B cell (primary cell): ENCODE measurements at regions not wholly inside any gene's neighbourhood (a gene's known extent, or its start where the extent isn't known, plus 50 kb on each side); places are given as distances from the start of the nearest gene placed in this dataset.

ENCODE experiments used
- ATAC-seq: fragments of 200-7000 bp; cut with Tn5 transposase; one replicate; pipeline ENCODE4 v1.10.0; 2021; ENCODE audit warnings: low read depth, mild to moderate bottlenecking, moderate number of reproducible peaks, moderate library complexity
- CTCF ChIA-PET: fragments of 350-600 bp; sonication (Branson Sonifier 250); formaldehyde crosslinking; loops from one replicate; lab custom pipeline; 2021; ENCODE audit warnings: antibody characterized with exemption, inconsistent platforms; lab: Charles Lee
- POLR2A ChIA-PET: fragments of 350-600 bp; sonication (Branson Sonifier 250); formaldehyde crosslinking; loops from one replicate; lab custom pipeline; 2021; ENCODE audit warnings: antibody characterized with exemption; lab: Charles Lee
- DNase-seq: peaks from one replicate; pipeline ENCODE4 v3.0.0; 2013
- H2AFZ ChIP-seq: 2 replicates; pipeline ENCODE4 v1.6.1; 2012; ENCODE audit warnings: mild to moderate bottlenecking, low read depth, low read length; ENCODE audit not compliant: insufficient read depth, poor library complexity, severe bottlenecking
- H3K27ac ChIP-seq, 2 donors: 1 replicate in 1 of 2; 2 replicates in 1 of 2; pipeline ENCODE4 v1.5.1; 2012 to 2013; ENCODE audit warnings: low read length in 2 of 2, mild to moderate bottlenecking in 2 of 2, moderate library complexity in 1 of 2
- H3K27me3 ChIP-seq, 4 experiments: fragments of 200-600 bp in 1 of 4; sonication (generic) in 1 of 4; replicated peaks in 1 of 4; 1 replicate in 2 of 4; 2 replicates in 2 of 4; pipeline versions ENCODE4 v1.6.1 to v1.7.0; 2013 to 2016; ENCODE audit warnings: low read length in 3 of 4, mild to moderate bottlenecking in 2 of 4, mixed read lengths in 1 of 4, moderate library complexity in 1 of 4; ENCODE audit not compliant: insufficient read depth in 4 of 4, control insufficient read depth in 3 of 4; ENCODE audit errors: control extremely low read depth in 1 of 4
- H3K36me3 ChIP-seq, 2 experiments: replicated peaks in 1 of 2; 1 replicate in 1 of 2; 2 replicates in 1 of 2; pipeline versions ENCODE4 v1.6.1 to v1.7.1; 2013; ENCODE audit warnings: low read length in 1 of 2; ENCODE audit not compliant: insufficient read depth in 2 of 2, control insufficient read depth in 1 of 2; ENCODE audit errors: control extremely low read depth in 1 of 2, extremely low read depth in 1 of 2
- H3K4me1 ChIP-seq, 2 donors: fragments of 200-600 bp in 1 of 2; sonication (generic) in 1 of 2; 1 replicate in 1 of 2; 2 replicates in 1 of 2; pipeline versions ENCODE4 v1.5.1 to v1.6.1; 2013 to 2017; ENCODE audit warnings: low read length in 2 of 2; ENCODE audit not compliant: control insufficient read depth in 2 of 2, insufficient read depth in 2 of 2
- H3K4me2 ChIP-seq: replicated peaks from 2 replicates; pipeline ENCODE3; 2012; ENCODE audit warnings: mild to moderate bottlenecking, low read depth, low read length; ENCODE audit not compliant: poor library complexity, severe bottlenecking
- H3K4me3 ChIP-seq, 5 experiments: fragments of 200-600 bp in 1 of 5; sonication (generic) in 1 of 5; 1 replicate in 3 of 5; 2 replicates in 2 of 5; pipeline versions ENCODE4 v1.5.1 to v1.7.0; 2011 to 2016; ENCODE audit warnings: low read length in 4 of 5, mild to moderate bottlenecking in 4 of 5, low read depth in 2 of 5, control low read depth in 1 of 5, moderate library complexity in 1 of 5; ENCODE audit not compliant: insufficient read depth in 1 of 5; ENCODE audit errors: control extremely low read depth in 1 of 5, extremely low read depth in 1 of 5
- H3K79me2 ChIP-seq: fragments of 200-600 bp; sonication (generic); one replicate; pipeline ENCODE4 v1.6.0; 2016; ENCODE audit warnings: low read length; ENCODE audit not compliant: control insufficient read depth, insufficient read depth
- H3K9ac ChIP-seq: fragments of 200-600 bp; sonication (generic); 2 replicates; pipeline ENCODE4 v1.6.1; 2017; ENCODE audit warnings: mild to moderate bottlenecking, low read length, moderate library complexity
- H3K9me3 ChIP-seq, 3 donors: one replicate each; pipeline versions ENCODE4 v1.6.1 to v1.7.1; 2013; ENCODE audit warnings: low read length in 2 of 3; ENCODE audit not compliant: control insufficient read depth in 2 of 3, insufficient read depth in 1 of 3; ENCODE audit errors: control extremely low read depth in 1 of 3
- H4K20me1 ChIP-seq: 2 replicates; pipeline ENCODE4 v1.6.0; 2012; ENCODE audit warnings: mild to moderate bottlenecking, low read length; ENCODE audit not compliant: insufficient read depth, control insufficient read depth, poor library complexity, severe bottlenecking
- H3K27ac Mint-ChIP-seq: one replicate; pipeline ENCODE4 v1.8.0; 2021; ENCODE audit warnings: mixed read lengths
- H3K27me3 Mint-ChIP-seq: one replicate; pipeline ENCODE4 v1.8.0; 2021; ENCODE audit warnings: mixed read lengths
- H3K4me1 Mint-ChIP-seq: one replicate; pipeline ENCODE4 v1.8.0; 2021; ENCODE audit warnings: mixed read lengths
- H3K4me3 Mint-ChIP-seq: one replicate; pipeline ENCODE4 v1.8.0; 2021; ENCODE audit warnings: mixed read lengths
- H3K9me3 Mint-ChIP-seq: one replicate; pipeline ENCODE4 v1.8.0; 2022; ENCODE audit warnings: mixed read lengths; ENCODE audit not compliant: insufficient read depth
- EZH2 ChIP-seq: IDR thresholded peaks from 2 replicates; pipeline ENCODE4 v1.6.1; 2012; ENCODE audit warnings: borderline replicate concordance, low read depth, mild to moderate bottlenecking, moderate library complexity, low read length; ENCODE audit not compliant: insufficient read depth, poor library complexity, severe bottlenecking
- WGBS: methylation state at CpG from one replicate; pipeline ENCODE4 v1.1.5; 2013; ENCODE audit warnings: missing lambda C conversion rate; ENCODE audit not compliant: insufficient coverage; 5-methylcytosine and 5-hydroxymethylcytosine counted together
- intact Hi-C: fragments of 100-400 bp; cut with micrococcal nuclease; formaldehyde crosslinking; loops from one replicate; pipeline ENCODE4 v1.10.0; 2022
- TF ChIP-seq, protein P1 (sequence below): fragments of 200-600 bp; IDR thresholded peaks from one replicate; pipeline ENCODE4 v1.8.0; 2022; ENCODE audit warnings: antibody characterized with exemption, mild to moderate bottlenecking

DNA sequence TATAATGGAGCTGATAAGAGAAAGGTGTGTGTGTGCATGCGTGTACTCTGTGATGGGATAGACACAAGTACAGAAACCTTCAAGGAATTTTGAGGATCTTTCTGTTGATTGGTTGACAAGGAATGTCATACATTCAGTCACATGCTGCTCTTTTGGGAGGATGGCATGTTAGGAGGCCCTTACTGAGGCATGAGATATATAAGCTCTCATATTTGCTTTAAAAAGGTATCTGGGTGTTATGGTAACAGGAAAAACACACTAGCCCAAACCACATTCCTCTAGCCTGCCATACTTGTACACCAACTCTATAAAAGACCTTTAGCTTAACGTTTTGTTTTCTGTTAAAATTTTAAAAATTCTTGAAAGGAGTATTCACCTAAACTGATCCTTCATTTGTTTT, 72.5 kb upstream of the EGFR start:
- DNase-seq (no peak), ATAC-seq (no peak)
- Histone ChIP-seq H3K36me3 (no peaks in the 10 kb centered on the region), H3K27ac (no peak overlapping the region), H3K4me2 (no peak overlapping the region), H3K27me3 (no peaks in the 10 kb centered on the region), H3K4me1 (no peaks in the 10 kb centered on the region), H3K79me2 (no peaks in the 10 kb centered on the region), H3K4me3 (no peak overlapping the region), H3K9me3 (peaks cover 0 to 2% (median 0%) of the 10 kb centered on the region in 3 donors), H2AFZ (no peak overlapping the region), H3K9ac (no peak overlapping the region), H4K20me1 (no peaks in the 10 kb centered on the region)
- no peak overlapping the region for H3K4me3 Mint-ChIP-seq
- ChIA-PET POLR2A (no interaction called here), CTCF (no interaction called here)
- H3K4me1 Mint-ChIP-seq, result no peaks in the 10 kb centered on the region
- TF ChIP-seq EZH2, result no peak
- TF ChIP-seq, protein P1, sequence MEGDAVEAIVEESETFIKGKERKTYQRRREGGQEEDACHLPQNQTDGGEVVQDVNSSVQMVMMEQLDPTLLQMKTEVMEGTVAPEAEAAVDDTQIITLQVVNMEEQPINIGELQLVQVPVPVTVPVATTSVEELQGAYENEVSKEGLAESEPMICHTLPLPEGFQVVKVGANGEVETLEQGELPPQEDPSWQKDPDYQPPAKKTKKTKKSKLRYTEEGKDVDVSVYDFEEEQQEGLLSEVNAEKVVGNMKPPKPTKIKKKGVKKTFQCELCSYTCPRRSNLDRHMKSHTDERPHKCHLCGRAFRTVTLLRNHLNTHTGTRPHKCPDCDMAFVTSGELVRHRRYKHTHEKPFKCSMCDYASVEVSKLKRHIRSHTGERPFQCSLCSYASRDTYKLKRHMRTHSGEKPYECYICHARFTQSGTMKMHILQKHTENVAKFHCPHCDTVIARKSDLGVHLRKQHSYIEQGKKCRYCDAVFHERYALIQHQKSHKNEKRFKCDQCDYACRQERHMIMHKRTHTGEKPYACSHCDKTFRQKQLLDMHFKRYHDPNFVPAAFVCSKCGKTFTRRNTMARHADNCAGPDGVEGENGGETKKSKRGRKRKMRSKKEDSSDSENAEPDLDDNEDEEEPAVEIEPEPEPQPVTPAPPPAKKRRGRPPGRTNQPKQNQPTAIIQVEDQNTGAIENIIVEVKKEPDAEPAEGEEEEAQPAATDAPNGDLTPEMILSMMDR, result no peak
- peaks cover 3% of the 10 kb centered on the region for H3K9me3 Mint-ChIP-seq
- 100% methylated on average over 1 of the region's 2 CpGs for WGBS
- intact Hi-C loops, result no loop called here
- H3K27ac Mint-ChIP-seq, result no peak overlapping the region
- H3K27me3 Mint-ChIP-seq, result no peaks in the 10 kb centered on the region

DNA sequence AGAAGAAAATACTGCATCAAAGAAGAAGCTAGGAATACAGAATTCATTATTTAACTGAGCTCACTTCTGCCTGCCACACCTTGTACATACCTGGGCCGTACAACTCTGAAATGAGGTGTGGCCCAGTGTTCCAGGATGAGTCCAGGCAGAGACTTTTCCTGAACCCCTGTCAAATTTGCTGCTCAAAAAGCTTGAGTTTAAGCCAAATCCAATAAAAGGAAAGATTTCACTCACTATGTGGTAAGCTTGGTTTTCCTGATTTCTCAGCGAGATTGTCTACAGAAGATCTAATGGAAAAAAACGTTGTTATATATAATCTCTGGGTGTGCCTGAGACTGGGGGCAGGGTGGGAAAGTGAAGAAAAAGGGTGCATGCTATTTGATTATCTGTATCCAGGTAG, 72.1 kb upstream of the EGFR start:
- no peaks in the 10 kb centered on the region for H3K36me3 ChIP-seq
- no peak for ATAC-seq
- H3K27ac ChIP-seq, result no peak overlapping the region
- DNase-seq, result no peak
- H3K4me3 ChIP-seq, result no peak overlapping the region
- no peaks in the 10 kb centered on the region for H3K4me1 ChIP-seq
- H3K27ac Mint-ChIP-seq, result no peak overlapping the region
- H3K27me3 Mint-ChIP-seq, result no peaks in the 10 kb centered on the region
- H4K20me1 ChIP-seq, result no peaks in the 10 kb centered on the region
- CTCF ChIA-PET, result no interaction called here
- H3K79me2 ChIP-seq, result no peaks in the 10 kb centered on the region
- no peaks in the 10 kb centered on the region for H3K4me1 Mint-ChIP-seq
- H3K27me3 ChIP-seq, result no peaks in the 10 kb centered on the region
- POLR2A ChIA-PET, result no interaction called here
- no peak for TF ChIP-seq EZH2
- TF ChIP-seq, protein P1, result no peak
- H3K9me3 ChIP-seq, result peaks cover 0 to 2% (median 0%) of the 10 kb centered on the region in 3 donors
- H2AFZ ChIP-seq, result no peak overlapping the region
- no peak overlapping the region for H3K4me3 Mint-ChIP-seq
- intact Hi-C loops, result no loop called here
- H3K9ac ChIP-seq, result no peak overlapping the region
- WGBS, result 67% methylated on average over 1 of the region's 3 CpGs
- no peak overlapping the region for H3K4me2 ChIP-seq
- peaks cover 3% of the 10 kb centered on the region for H3K9me3 Mint-ChIP-seq
